HG02840 (cell line): ENCODE measurements at regions not wholly inside any gene's neighbourhood (a gene's known extent, or its start where the extent isn't known, plus 50 kb on each side); places are given as distances from the start of the nearest gene placed in this dataset.
A peak's percentile ranks its signal among the peaks of the same experiment; 100 is the strongest.

Source experiments
- ATAC-seq: cut with Tn5 transposase; IDR thresholded peaks from one replicate; pipeline ENCODE4 v1.9.1; 2021; ENCODE audit warnings: mild to moderate bottlenecking, moderate library complexity, moderate number of reproducible peaks; ENCODE audit not compliant: unreplicated experiment, low FRiP score

- no peak for ATAC-seq
These were observed 206.2 kb downstream of the URI1 start for GRCh38 chr19:30148039-30148790.

GRCh38 chr19:30148803-30149202, 206.8 kb downstream of the URI1 start:
- ATAC-seq: no peak

- no peak for ATAC-seq
These were observed 207.3 kb downstream of the URI1 start for GRCh38 chr19:30149300-30149699.

- no peak for ATAC-seq
These were observed 208.6 kb downstream of the URI1 start for GRCh38 chr19:30150626-30151025.

GRCh38 chr19:30151081-30151480, 209.0 kb downstream of the URI1 start:
- ATAC-seq: no peak

- ATAC-seq: no peak
These were observed 210.7 kb downstream of the URI1 start for GRCh38 chr19:30152510-30153291.

GRCh38 chr19:30153326-30154210, 211.5 kb downstream of the URI1 start:
- peak; percentile 75 for ATAC-seq

GRCh38 chr19:30154410-30154809, 212.4 kb downstream of the URI1 start:
- no peak for ATAC-seq

GRCh38 chr19:30155381-30156200, 213.6 kb downstream of the URI1 start:
- no peak for ATAC-seq

GRCh38 chr19:30156646-30157045, 214.6 kb downstream of the URI1 start:
- no peak for ATAC-seq

- ATAC-seq: no peak
These were observed 213.9 kb upstream of the ZNF536 start for GRCh38 chr19:30158067-30158892.

- ATAC-seq: no peak
These were observed 213.3 kb upstream of the ZNF536 start for GRCh38 chr19:30158893-30159245.

GRCh38 chr19:30159636-30160035, 212.5 kb upstream of the ZNF536 start:
- ATAC-seq: no peak

- no peak for ATAC-seq
These were observed 211.8 kb upstream of the ZNF536 start for GRCh38 chr19:30160426-30160825.

- ATAC-seq: no peak
These were observed 211.0 kb upstream of the ZNF536 start for GRCh38 chr19:30161021-30161655.

- no peak for ATAC-seq
These were observed 210.4 kb upstream of the ZNF536 start for GRCh38 chr19:30161770-30162169.

- ATAC-seq: no peak
These were observed 209.5 kb upstream of the ZNF536 start for GRCh38 chr19:30162718-30163117.

- ATAC-seq: no peak
These were observed 208.5 kb upstream of the ZNF536 start for GRCh38 chr19:30163663-30164062.
